Gastrocnemius medialis (tissue), 4 donors: ENCODE measurements at regions not wholly inside any gene's neighbourhood (a gene's known extent, or its start where the extent isn't known, plus 50 kb on each side); places are given as distances from the start of the nearest gene placed in this dataset.

Experiments used
- POLR2A ChIP-seq, 2 donors: fragments of 450-650 bp; IDR thresholded peaks; one replicate each; pipeline ENCODE4 v1.6.1; 2017; ENCODE audit warnings: antibody characterized with exemption in 2 of 2, mild to moderate bottlenecking in 2 of 2, moderate library complexity in 2 of 2
- TF ChIP-seq, protein P1 (sequence below), 5 experiments: fragments of 450-650 bp in 3 of 5; fragments of 200-600 bp in 2 of 5; sonication (generic) in 2 of 5; IDR thresholded peaks in 4 of 5; conservative IDR thresholded peaks in 1 of 5; 1 replicate in 4 of 5; 2 replicates in 1 of 5; pipeline ENCODE4 v1.5.1; 2016 to 2019; ENCODE audit warnings: antibody characterized with exemption in 5 of 5, mild to moderate bottlenecking in 3 of 5, moderate library complexity in 3 of 5

GRCh38 chr3:63192248-63192647 is 85.9 kb upstream of the SYNPR start:
- TF ChIP-seq, protein P1, sequence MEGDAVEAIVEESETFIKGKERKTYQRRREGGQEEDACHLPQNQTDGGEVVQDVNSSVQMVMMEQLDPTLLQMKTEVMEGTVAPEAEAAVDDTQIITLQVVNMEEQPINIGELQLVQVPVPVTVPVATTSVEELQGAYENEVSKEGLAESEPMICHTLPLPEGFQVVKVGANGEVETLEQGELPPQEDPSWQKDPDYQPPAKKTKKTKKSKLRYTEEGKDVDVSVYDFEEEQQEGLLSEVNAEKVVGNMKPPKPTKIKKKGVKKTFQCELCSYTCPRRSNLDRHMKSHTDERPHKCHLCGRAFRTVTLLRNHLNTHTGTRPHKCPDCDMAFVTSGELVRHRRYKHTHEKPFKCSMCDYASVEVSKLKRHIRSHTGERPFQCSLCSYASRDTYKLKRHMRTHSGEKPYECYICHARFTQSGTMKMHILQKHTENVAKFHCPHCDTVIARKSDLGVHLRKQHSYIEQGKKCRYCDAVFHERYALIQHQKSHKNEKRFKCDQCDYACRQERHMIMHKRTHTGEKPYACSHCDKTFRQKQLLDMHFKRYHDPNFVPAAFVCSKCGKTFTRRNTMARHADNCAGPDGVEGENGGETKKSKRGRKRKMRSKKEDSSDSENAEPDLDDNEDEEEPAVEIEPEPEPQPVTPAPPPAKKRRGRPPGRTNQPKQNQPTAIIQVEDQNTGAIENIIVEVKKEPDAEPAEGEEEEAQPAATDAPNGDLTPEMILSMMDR (IDR thresholded peaks at IDR 0.05 in 4 of 5, conservative IDR thresholded peaks at IDR 0.05 in 1 of 5) = no peak
- no peak for TF ChIP-seq POLR2A (IDR thresholded peaks at IDR 0.05)
